CD4-positive, alpha-beta T cell (primary cell): ENCODE measurements at regions not wholly inside any gene's neighbourhood (a gene's known extent, or its start where the extent isn't known, plus 50 kb on each side); places are given as distances from the start of the nearest gene placed in this dataset.

Source experiments
- ATAC-seq: fragments of 200-7000 bp; cut with Tn5 transposase; one replicate; pipeline ENCODE4 v1.10.0; 2022; ENCODE audit warnings: mild to moderate bottlenecking; ENCODE audit not compliant: poor library complexity
- CTCF ChIA-PET: fragments of 350-600 bp; sonication (Branson Sonifier 250); formaldehyde crosslinking; loops from one replicate; lab custom pipeline; 2021; ENCODE audit warnings: antibody characterized with exemption, inconsistent platforms; lab: Charles Lee
- POLR2A ChIA-PET: fragments of 350-600 bp; sonication (Branson Sonifier 250); formaldehyde crosslinking; loops from one replicate; lab custom pipeline; 2021; ENCODE audit warnings: antibody characterized with exemption, inconsistent platforms; lab: Charles Lee
- DNase-seq, 14 experiments: peaks; one replicate each; pipeline ENCODE4 v3.0.0-alpha.2; 2013 to 2020; ENCODE audit warnings: mixed read lengths in 2 of 14
- H3K27ac ChIP-seq, 2 donors: one replicate each; pipeline versions ENCODE4 v1.5.1 to v1.7.0; 2013; ENCODE audit warnings: low read length in 2 of 2, low read depth in 1 of 2, mild to moderate bottlenecking in 1 of 2
- H3K27me3 ChIP-seq, 2 experiments: 1 replicate in 1 of 2; 2 replicates in 1 of 2; pipeline versions ENCODE4 v1.6.1 to v1.7.0; 2013; ENCODE audit warnings: low read length in 2 of 2, control low read depth in 1 of 2, mild to moderate bottlenecking in 1 of 2, moderate library complexity in 1 of 2; ENCODE audit not compliant: insufficient read depth in 2 of 2, control insufficient read depth in 1 of 2
- H3K36me3 ChIP-seq: one replicate; pipeline ENCODE4 v1.6.1; 2013; ENCODE audit warnings: low read length, control low read depth; ENCODE audit not compliant: insufficient read depth
- H3K4me1 ChIP-seq: one replicate; pipeline ENCODE4 v1.6.1; 2013; ENCODE audit warnings: low read length, control low read depth; ENCODE audit not compliant: insufficient read depth
- H3K4me3 ChIP-seq: one replicate; pipeline ENCODE4 v1.5.1; 2013; ENCODE audit warnings: mild to moderate bottlenecking, low read length, moderate library complexity
- H3K9me3 ChIP-seq, 2 experiments: 1 replicate in 1 of 2; 2 replicates in 1 of 2; pipeline versions ENCODE4 v1.6.1 to v1.7.0; 2013; ENCODE audit warnings: low read length in 2 of 2, mild to moderate bottlenecking in 2 of 2, control low read depth in 1 of 2, moderate library complexity in 1 of 2; ENCODE audit not compliant: control insufficient read depth in 1 of 2, insufficient read depth in 1 of 2
- H3K27ac Mint-ChIP-seq: one replicate; pipeline ENCODE4 v1.8.0; 2020; ENCODE audit warnings: mixed read lengths
- H3K27me3 Mint-ChIP-seq: one replicate; pipeline ENCODE4 v1.8.0; 2021; ENCODE audit warnings: mixed read lengths
- H3K36me3 Mint-ChIP-seq: one replicate; pipeline ENCODE4 v1.8.0; 2021; ENCODE audit warnings: low read depth, mixed read lengths
- H3K4me1 Mint-ChIP-seq: one replicate; pipeline ENCODE4 v1.8.0; 2021; ENCODE audit warnings: low read depth, mixed read lengths
- H3K4me3 Mint-ChIP-seq: one replicate; pipeline ENCODE4 v1.8.0; 2020; ENCODE audit warnings: mild to moderate bottlenecking, mixed read lengths
- H3K9me3 Mint-ChIP-seq: one replicate; pipeline ENCODE4 v1.8.0; 2020; ENCODE audit warnings: mixed read lengths
- intact Hi-C, 2 experiments: fragments of 100-400 bp; cut with DNase I in 1 of 2; cut with micrococcal nuclease in 1 of 2; formaldehyde crosslinking; loops; one replicate each; pipeline versions ENCODE4 v1.15.1 to v1.9.0; 2023 to 2025; cut with DNase I, micrococcal nuclease
- TF ChIP-seq, protein P1 (sequence below): fragments of 200-600 bp; IDR thresholded peaks from one replicate; pipeline ENCODE4 v1.8.0; 2022; ENCODE audit warnings: antibody characterized with exemption, mild to moderate bottlenecking

DNA sequence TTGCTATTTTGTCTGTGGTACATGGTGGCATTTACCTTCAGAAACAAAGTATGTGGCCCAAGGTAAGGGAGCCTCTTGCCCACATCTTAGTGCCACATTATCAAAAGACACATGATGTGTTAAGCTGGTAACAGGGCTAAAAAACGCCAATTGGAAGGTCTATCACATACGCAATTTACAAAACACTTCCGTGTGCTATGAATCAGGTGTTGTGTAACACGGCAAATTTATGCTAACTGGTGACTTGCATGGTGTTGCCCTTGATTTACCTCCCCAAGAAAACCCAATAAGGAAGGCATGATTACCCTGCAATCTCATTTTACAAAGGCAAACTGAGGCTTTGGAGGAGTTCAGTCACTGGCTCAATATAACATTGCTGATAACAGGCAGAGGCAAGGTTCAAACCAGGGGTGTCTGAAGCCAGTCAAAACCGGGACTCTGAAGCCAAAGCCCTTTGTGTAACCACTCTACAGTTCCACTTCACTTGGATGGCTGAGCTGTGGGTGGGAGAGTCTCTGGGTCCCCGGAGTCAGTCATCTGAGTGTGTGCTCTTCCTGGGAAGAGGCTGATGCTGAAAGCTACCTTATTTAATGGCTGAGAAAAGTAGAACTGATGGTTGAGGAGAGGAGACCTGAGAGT lies 103.9 kb upstream of the BCL6 start:
- Histone ChIP-seq H3K4me1 (no peaks in the 10 kb centered on the region), H3K36me3 (no peaks in the 10 kb centered on the region), H3K4me3 (no peak overlapping the region), H3K27ac (no peak overlapping the region), H3K9me3 (no peaks in the 10 kb centered on the region), H3K27me3 (no peaks in the 10 kb centered on the region)
- Mint-ChIP-seq H3K4me1 (no peaks in the 10 kb centered on the region), H3K9me3 (peaks cover 2% of the 10 kb centered on the region), H3K27me3 (no peaks in the 10 kb centered on the region), H3K27ac (no peak overlapping the region), H3K36me3 (no peaks in the 10 kb centered on the region), H3K4me3 (no peak overlapping the region)
- ChIA-PET POLR2A (no interaction called here), CTCF (no interaction called here)
- TF ChIP-seq, protein P1, sequence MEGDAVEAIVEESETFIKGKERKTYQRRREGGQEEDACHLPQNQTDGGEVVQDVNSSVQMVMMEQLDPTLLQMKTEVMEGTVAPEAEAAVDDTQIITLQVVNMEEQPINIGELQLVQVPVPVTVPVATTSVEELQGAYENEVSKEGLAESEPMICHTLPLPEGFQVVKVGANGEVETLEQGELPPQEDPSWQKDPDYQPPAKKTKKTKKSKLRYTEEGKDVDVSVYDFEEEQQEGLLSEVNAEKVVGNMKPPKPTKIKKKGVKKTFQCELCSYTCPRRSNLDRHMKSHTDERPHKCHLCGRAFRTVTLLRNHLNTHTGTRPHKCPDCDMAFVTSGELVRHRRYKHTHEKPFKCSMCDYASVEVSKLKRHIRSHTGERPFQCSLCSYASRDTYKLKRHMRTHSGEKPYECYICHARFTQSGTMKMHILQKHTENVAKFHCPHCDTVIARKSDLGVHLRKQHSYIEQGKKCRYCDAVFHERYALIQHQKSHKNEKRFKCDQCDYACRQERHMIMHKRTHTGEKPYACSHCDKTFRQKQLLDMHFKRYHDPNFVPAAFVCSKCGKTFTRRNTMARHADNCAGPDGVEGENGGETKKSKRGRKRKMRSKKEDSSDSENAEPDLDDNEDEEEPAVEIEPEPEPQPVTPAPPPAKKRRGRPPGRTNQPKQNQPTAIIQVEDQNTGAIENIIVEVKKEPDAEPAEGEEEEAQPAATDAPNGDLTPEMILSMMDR: no peak
- intact Hi-C loops: no loop called here
- no peak for ATAC-seq
- DNase-seq: no peak

DNA sequence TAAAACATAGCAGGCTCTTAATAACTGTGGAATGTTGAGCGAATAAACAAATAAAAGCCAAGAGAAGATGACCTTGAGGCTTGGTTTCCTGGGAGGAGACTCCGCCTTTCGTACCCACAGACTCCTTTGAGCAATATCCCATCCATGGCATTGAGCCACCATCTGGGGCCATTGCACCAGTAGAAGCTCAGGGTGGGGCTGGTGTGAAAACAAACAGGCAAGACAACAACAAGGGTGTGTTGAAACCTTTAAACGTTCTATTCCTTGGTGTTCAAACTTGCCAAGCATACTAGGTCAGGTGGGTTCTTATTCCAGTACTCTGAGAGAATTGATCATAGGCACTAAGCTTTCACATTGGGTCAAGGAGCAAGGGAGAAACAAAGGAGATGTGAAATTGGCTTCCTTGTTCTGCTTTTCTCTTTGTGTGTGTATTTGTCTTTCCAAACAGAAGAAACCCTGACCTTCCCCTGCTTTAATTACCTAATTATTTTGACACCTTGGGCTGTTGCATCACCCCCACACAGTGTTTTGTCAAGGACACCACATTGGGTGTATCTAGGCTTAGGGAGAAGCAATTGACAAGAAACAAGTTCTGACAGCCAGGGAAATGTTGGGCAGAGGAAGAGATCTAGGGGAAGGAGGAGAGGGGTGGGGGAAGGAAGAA lies 105.1 kb upstream of the BCL6 start:
- Histone ChIP-seq H3K27me3 (no peaks in the 10 kb centered on the region), H3K9me3 (no peaks in the 10 kb centered on the region), H3K36me3 (no peaks in the 10 kb centered on the region), H3K4me1 (no peaks in the 10 kb centered on the region), H3K4me3 (no peak overlapping the region), H3K27ac (no peak overlapping the region)
- Mint-ChIP-seq H3K36me3 (no peaks in the 10 kb centered on the region), H3K27me3 (no peaks in the 10 kb centered on the region), H3K9me3 (peaks cover 2% of the 10 kb centered on the region), H3K4me1 (no peaks in the 10 kb centered on the region), H3K4me3 (no peak overlapping the region), H3K27ac (no peak overlapping the region)
- ChIA-PET CTCF (no interaction called here), POLR2A (no interaction called here)
- DNase-seq (no peak), ATAC-seq (no peak)
- intact Hi-C loops: no loop called here
- TF ChIP-seq, protein P1: no peak

DNA sequence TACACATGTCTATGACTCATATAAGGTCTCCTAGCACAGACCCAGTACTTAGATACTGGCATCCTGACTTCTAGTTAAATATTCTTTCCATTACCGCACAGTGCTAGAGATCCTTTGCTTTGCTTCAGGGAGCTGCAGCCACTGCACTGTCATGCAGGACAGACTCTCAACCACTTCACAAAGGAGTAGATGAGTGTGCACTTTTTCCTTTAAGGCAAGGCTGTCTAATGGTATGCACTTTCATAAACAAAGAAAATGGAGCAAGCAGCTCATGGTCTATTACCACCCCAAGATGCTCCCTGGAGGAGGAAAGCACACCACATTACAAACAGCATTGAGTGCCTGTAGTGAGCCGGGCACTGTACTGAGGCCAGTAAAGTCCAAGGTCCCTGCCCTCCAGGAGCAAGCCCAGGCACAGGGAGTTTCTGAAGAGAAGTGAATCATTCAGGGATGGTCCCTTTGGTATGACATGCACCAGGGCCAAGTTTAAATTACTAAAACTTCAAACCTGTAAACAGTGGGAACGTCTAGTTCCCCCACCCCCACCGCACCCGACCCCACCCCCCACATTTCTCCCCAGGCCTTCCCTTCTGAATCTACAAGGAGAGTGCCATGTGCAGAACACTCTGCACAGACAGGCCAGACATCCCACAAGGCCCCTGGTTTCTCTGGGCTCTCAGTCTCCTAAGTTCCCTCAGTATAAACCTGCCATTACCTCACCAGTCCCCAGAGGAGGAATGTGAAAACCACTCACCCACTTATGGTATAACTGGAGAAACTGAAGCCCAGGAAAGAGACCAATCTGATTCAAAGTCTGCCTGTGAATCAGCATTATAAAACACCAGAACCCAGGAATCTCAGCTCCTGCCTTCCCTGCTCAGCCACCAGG lies 107.8 kb upstream of the BCL6 start:
- CTCF ChIA-PET: interaction anchor here (0.6 kb wide), 1 partner anchor 179 kb away, joined by 3 read pairs; no protein-coding TSS in a partner anchor
- H3K9me3 Mint-ChIP-seq: peaks cover 2% of the 10 kb centered on the region

More for the DNA sequence above, 107.8 kb upstream of the BCL6 start:
- Histone ChIP-seq H3K4me1 (no peaks in the 10 kb centered on the region), H3K27ac (no peak overlapping the region), H3K36me3 (no peaks in the 10 kb centered on the region), H3K4me3 (no peak overlapping the region), H3K27me3 (no peaks in the 10 kb centered on the region), H3K9me3 (no peaks in the 10 kb centered on the region)
- DNase-seq (no peak), ATAC-seq (no peak)
- intact Hi-C loops: no loop called here
- Mint-ChIP-seq H3K27ac (no peak overlapping the region), H3K4me3 (no peak overlapping the region), H3K27me3 (no peaks in the 10 kb centered on the region), H3K36me3 (no peaks in the 10 kb centered on the region), H3K4me1 (no peaks in the 10 kb centered on the region)
- TF ChIP-seq, protein P1: no peak
- POLR2A ChIA-PET: no interaction called here
